Sciatic nerve (tissue), 2 donors: ENCODE measurements at regions not wholly inside any gene's neighbourhood (a gene's known extent, or its start where the extent isn't known, plus 50 kb on each side); places are given as distances from the start of the nearest gene placed in this dataset.
"Not testable (repeated sequence)": the region's sequence is repeated elsewhere in the genome, so short reads cannot be mapped to it uniquely, and the experiment has no call there.

ENCODE experiments used
- ATAC-seq: fragments of 200-7000 bp; cut with Tn5 transposase; one replicate; pipeline ENCODE4 v1.9.1; 2020; ENCODE audit warnings: mild to moderate bottlenecking, moderate library complexity
- DNase-seq: peaks from one replicate; pipeline ENCODE4 v3.0.0-alpha.2; 2020; ENCODE audit warnings: low spot score
- intact Hi-C: fragments of 100-400 bp; cut with DNase I; formaldehyde crosslinking; loops from one replicate; pipeline ENCODE4 v1.14.2; 2022
- donor health status: DM: no; HTN: no; CAD: no.
- donor health status: DM: no; HTN: no; CAD: no.

- intact Hi-C loops, ATAC-seq, DNase-seq: not testable (repeated sequence)
Measured at GRCh38 chr7:128561116-128561722, 84.7 kb downstream of the METTL2B start.

- DNase-seq, ATAC-seq, intact Hi-C loops: not testable (repeated sequence)
Measured at GRCh38 chr7:128562795-128563194, 86.2 kb downstream of the METTL2B start.

DNA sequence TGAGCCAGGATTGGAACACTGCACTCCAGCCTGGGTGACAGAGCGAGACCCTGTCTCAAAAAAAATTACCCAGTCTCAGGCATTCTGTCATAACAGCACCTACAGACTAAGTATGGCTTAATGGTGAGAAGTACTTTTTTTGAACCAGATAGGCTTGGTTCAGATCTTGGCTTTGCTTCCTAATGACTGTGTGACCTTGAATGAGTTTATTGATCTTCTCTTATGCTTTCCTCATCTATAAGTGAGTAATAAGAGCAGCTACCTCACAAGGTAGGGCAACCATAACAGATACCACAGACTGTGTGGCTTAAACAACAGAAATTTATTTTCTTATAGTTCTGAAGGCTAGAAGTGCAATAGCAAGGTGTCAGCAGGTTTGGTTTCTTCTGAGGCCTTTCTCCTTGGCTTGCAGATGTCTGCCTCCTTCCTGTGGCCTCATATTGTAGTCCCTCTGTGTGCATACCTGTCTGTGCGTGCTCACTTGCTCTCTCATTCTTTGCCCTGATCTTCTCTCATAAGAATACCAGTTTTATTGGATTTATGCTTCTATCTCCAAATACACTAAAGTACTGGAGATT, 87.7 kb downstream of the METTL2B start:
- ATAC-seq, DNase-seq, intact Hi-C loops: not testable (repeated sequence)

DNA sequence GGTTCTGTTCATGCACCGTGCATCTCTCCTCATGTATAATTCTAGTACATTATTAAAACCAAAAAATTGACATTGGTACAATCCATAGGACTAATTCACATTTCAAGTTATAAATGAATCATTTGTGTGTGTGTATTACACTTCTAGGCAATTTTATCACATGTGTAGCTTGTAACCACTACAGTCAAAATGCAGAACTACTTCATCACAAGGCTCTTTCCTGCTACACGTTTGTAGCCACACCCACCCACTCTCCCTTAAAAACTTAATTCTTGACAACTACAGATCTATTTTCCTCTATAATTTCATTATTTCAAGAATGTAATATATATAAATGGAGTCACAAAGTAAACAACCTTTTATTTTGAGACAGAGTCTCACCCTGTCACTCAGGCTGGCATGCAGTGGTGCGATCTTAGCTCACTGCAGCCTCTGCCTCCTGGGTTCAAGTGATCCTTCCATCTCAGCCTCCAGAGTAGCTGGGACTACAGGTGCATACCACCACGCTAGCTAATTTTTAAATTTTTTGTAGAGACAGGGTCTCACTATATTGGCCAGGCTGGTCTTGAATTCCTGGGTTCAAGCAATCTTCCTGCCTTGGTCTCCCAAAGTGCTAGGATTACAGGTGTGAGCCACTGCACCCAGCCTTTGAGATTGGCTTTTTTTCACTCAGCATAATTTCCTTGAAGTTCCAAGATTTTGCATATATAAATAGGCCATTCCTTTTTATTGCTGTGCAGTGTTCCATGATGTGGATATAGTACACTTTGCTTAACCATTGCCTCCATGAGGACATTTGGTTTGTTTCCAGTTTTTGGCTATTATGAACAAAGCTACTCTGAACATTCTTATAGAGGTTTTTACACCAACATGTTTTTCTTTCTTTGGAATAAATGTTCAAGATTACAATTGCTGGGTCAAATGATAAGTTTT, 88.7 kb downstream of the METTL2B start:
- ATAC-seq, DNase-seq, intact Hi-C loops: not testable (repeated sequence)

DNA sequence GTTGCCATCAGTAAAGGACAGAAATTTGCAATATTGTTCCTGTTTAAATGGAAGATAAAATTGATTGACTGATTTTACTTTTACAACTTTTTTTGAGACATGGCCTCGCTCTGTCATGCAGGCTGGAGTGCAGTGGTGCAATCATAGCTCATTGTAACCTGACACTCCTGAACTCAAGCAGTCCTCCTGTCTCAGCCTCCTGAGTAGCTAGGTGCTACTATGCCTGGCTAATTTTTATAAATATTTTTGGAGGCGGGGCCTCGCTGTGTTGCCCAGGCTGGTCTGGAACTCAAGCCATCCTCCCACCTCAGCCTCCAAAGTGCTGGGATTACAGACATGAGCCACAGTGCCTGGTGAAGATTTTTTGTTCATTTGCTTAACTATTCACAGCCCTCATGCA, 96.8 kb upstream of the GARIN1A start:
- ATAC-seq, DNase-seq, intact Hi-C loops: not testable (repeated sequence)

DNA sequence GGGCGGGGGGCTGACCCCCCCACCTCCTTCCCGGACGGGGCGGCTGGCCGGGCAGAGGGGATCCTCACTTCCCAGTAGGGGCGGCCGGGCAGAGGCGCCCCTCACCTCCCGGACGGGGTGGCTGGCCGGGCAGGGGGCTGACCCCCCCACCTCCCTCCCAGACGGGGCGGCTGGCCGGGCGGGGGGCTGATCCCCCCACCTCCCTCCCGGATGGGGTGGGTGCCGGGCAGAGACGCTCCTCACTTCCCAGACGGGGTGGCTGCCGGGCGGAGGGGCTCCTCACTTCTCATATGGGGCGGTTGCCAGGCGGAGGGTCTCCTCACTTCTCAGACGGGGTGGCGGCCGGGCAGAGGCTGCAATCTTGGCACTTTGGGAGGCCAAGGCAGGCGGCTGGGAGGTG, 95.1 kb upstream of the GARIN1A start:
- intact Hi-C loops, DNase-seq, ATAC-seq: not testable (repeated sequence)

- DNase-seq, ATAC-seq, intact Hi-C loops: not testable (repeated sequence)
Measured at GRCh38 chr7:128579843-128580242, 92.2 kb upstream of the GARIN1A start.

DNA sequence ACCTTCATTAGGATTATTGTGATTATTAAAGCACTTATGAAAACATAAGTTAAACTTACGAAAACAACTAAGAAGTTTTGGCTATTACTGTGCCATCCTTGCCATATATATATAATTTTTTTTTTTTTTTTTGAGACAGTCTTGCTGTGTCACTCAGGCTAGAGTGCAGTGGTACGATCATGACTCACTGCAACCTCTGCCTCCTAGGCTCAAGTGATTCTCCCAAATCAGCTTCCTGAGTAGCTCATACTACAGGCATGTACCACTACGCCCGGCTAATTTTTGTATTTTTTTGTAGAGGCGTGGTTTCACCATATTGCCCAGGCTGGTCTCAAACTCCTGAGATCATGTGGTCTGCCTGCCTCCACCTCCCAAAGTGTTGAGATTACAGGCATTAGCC, 91.0 kb upstream of the GARIN1A start:
- ATAC-seq, DNase-seq, intact Hi-C loops: not testable (repeated sequence)

GRCh38 chr7:128581825-128582561, 90.1 kb upstream of the GARIN1A start:
- DNase-seq, intact Hi-C loops, ATAC-seq: not testable (repeated sequence)

- ATAC-seq, intact Hi-C loops, DNase-seq: not testable (repeated sequence)
Measured at GRCh38 chr7:128586715-128587114, 85.4 kb upstream of the GARIN1A start.

DNA sequence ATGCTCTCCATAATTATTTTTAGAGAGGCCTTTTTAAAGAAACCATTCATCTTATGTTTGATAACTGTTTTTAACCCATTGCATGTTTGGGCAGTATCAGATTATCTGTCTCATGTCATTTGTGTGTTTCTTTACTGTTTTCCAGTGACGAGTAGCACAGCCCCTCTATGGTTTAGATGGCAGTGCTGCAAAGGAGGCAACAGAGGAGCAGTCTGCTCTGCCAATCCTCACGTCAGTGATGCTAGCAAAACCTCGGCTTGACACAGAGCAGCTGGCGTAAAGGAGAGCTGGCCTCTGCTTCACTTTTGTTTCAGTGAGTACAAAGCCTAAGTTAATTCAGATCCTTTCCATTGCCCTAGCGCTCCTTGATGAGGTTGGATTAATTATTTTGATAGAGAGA, 80.4 kb upstream of the GARIN1A start:
- no peak for DNase-seq
- ATAC-seq = no peak
- intact Hi-C loops = no loop called here

DNA sequence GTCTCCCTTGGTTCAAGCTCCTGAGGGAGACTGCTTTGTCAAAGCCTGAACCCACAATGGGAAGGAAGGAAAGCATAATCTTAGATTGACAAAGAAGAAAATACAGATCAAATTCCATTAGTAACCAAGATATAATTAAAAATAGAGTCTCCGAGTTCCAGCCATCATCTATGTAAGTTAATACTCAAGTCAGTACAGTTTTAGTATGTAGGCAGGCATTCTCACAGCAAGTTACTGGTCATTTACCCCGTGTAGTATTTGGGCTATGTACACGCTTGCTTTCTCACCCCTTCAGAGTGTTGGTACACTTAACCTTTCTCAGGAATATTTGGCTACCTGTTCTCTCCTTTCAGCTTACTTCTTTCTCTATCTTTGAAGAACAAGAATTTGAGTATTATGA, 79.9 kb upstream of the GARIN1A start:
- ATAC-seq, intact Hi-C loops, DNase-seq: not testable (repeated sequence)

DNA sequence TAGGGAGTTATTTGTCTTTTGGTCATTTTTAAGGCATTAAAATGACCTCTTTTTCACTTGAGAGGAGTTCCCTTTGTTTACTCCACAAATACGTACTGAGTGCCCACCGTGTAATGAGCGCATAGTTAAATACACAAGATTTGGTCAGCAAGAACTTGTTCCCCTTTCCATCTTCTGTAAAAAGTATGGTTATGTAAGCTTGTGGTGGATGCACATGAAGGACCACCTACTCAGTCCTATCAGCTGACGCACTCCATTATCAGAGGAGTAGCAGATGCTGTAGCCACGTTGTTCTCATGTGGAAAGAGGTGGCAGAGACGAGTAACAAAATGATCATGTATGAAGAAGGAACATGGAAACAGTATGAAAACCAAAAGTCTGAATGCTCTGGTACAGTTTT, 78.0 kb upstream of the GARIN1A start:
- ATAC-seq, intact Hi-C loops, DNase-seq: not testable (repeated sequence)

GRCh38 chr7:128596336-128597128, 75.6 kb upstream of the GARIN1A start:
- DNase-seq, ATAC-seq, intact Hi-C loops: not testable (repeated sequence)

DNA sequence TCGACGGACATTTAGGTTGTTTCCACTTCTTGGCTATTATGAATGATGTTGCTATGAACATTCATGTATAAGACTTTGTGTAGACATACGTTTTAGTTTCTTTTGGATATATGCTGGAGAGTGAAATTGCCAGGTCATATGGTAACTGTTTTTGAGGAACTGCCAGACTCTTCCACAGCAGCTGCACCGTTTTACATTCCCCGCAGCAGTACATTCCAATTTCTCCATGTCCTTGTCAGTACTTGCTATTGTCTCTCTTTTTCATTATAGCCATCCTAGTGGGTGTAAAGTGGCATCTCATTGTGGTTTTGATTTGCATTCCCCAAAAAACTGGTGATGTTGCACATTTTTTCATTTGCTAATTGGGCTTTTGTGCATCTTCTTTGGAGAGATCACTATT, 73.1 kb upstream of the GARIN1A start:
- ATAC-seq, DNase-seq, intact Hi-C loops: not testable (repeated sequence)

- DNase-seq, intact Hi-C loops: not testable (repeated sequence)
- ATAC-seq = peak; percentile 71
Measured at GRCh38 chr7:128608678-128609421, 63.2 kb upstream of the GARIN1A start.

DNA sequence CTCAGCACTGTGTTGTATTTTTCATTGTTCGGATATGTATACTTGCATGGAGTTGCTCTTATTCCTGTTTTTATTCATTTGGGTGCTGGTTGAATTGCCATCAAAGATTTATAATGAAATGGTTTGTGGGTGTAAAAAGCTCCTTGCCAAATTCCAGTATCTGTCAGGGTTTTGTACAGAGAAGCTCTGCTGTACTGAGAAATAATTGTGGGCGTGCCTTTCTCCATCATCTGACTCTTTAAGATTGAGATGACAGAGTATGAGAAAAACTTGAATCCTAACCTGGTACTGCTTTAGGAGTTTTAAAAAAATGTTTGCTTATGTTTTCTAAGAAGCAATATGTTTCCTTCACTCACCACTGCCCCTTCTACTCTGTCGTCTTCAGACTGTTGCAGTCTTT, 58.7 kb upstream of the GARIN1A start:
- intact Hi-C loops, DNase-seq, ATAC-seq: not testable (repeated sequence)
